ENCODE measurements at regions not wholly inside any gene's neighbourhood (a gene's known extent, or its start where the extent isn't known, plus 50 kb on each side); places are given as distances from the start of the nearest gene placed in this dataset.

DNA sequence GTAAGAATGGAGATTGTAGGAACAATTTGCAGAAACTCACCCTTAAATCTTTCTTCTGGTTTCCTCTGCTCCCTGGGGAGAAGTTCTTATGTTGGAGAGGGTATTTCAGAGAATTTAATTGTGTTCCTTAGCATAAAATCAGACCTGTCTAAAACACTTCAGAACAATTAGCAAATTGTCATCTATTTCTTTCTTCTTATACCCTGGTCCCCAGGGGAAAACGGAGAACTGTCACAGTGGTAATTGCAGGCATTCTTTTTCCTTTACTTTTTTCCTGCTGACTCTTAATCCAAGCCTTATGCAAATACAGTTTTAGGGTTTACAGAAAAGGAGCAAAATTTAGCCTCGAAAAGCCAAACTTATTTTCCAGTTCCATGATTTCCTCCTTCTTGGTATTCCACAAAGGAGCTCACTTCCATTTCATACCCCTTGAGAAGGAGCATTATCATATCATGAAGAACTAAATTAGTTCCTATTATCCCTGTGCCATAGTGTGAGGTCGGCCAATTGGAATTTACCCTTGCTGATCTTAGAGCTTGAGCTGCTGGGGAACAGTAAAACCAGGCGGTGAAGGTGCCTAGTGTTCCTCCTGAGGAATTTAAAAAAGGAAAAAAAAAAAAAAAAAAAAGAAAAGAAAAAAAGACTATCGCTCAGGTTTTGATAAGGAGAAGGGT lies 173.8 kb downstream of the IL15 start:
- H3K4me3 ChIP-seq = no peak overlapping the region
- no peaks in the 10 kb centered on the region for H3K9me3 ChIP-seq
- H3K36me3 ChIP-seq = no peaks in the 10 kb centered on the region
- H3K27ac ChIP-seq = no peak overlapping the region
- ATAC-seq = no peak
- H3K27me3 ChIP-seq = no peaks in the 10 kb centered on the region
- no peaks in the 10 kb centered on the region for H3K4me1 ChIP-seq
- intact Hi-C loops (cut with DNase I) = no loop called here
- DNase-seq = no peak
- TF ChIP-seq, protein P1, sequence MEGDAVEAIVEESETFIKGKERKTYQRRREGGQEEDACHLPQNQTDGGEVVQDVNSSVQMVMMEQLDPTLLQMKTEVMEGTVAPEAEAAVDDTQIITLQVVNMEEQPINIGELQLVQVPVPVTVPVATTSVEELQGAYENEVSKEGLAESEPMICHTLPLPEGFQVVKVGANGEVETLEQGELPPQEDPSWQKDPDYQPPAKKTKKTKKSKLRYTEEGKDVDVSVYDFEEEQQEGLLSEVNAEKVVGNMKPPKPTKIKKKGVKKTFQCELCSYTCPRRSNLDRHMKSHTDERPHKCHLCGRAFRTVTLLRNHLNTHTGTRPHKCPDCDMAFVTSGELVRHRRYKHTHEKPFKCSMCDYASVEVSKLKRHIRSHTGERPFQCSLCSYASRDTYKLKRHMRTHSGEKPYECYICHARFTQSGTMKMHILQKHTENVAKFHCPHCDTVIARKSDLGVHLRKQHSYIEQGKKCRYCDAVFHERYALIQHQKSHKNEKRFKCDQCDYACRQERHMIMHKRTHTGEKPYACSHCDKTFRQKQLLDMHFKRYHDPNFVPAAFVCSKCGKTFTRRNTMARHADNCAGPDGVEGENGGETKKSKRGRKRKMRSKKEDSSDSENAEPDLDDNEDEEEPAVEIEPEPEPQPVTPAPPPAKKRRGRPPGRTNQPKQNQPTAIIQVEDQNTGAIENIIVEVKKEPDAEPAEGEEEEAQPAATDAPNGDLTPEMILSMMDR (IDR thresholded peaks at IDR 0.05) = no peak

DNA sequence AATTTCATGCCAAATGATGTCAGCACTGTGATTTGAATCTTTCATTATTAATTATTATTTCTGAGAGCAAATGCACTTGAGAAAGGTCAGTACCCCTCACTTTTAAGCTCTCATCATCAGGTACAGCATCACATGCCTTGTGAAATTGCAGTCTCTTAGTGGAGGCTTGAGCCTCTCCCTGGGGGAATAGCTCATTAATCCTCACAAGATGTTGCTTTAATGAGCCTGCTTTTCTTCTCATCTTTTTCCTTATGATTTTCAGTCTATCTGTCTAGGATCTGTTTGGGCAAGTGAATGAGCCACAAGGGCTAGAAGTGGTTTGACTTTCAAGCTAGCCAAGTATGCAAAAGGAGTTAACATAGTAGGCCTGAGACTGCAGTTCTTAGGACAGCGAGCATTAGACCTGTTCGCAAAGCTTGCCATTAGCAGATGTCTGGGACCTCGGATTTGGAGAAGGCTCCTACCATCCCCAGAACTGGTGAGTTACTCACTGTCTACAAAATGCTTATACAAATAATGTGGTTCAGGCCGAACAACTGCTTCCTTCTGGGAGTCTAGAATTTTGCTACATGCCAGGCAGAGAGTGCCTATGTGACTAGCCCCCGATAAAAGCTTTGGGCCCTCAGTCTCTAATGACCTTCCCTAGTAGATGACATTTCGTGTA lies 174.5 kb downstream of the IL15 start:
- intact Hi-C loops (cut with DNase I) = no loop called here
- H3K36me3 ChIP-seq = no peaks in the 10 kb centered on the region
- H3K27me3 ChIP-seq = peaks cover 0 to 4% of the 10 kb centered on the region in 2 donors
- no peak for DNase-seq
- H3K4me3 ChIP-seq = no peak overlapping the region
- H3K4me1 ChIP-seq = no peaks in the 10 kb centered on the region
- H3K27ac ChIP-seq = no peak overlapping the region
- TF ChIP-seq, protein P1 (IDR thresholded peaks at IDR 0.05) = no peak
- no peak for ATAC-seq
- no peaks in the 10 kb centered on the region for H3K9me3 ChIP-seq

GRCh38 chr4:141812158-141812557 lies 175.8 kb downstream of the IL15 start:
- Histone ChIP-seq H3K9me3 (no peaks in the 10 kb centered on the region), H3K4me1 (no peaks in the 10 kb centered on the region), H3K36me3 (no peaks in the 10 kb centered on the region), H3K27ac (no peak overlapping the region), H3K4me3 (no peak overlapping the region), H3K27me3 (peaks cover 0 to 4% of the 10 kb centered on the region in 2 donors)
- DNase-seq (no peak), ATAC-seq (no peak)
- intact Hi-C loops (cut with DNase I) = no loop called here
- TF ChIP-seq, protein P1 (IDR thresholded peaks at IDR 0.05) = no peak

DNA sequence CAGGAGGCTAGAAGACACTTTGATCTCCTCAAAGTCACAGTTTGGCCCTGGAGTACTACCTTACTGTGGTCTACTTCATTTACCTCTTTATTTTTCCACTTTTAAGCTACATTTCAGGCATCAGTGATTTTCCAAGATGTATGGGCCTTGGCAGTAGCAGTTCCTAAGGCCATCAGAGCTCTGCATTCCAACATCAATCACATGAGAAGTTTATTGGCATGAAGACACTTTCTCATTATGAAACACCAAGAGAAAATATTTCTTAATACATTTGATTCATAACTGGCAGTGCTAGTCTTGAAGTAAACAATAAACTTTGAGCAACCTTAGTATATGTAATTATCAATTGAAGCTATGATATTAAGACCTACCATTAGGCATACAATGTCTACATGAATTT lies 178.1 kb downstream of the IL15 start:
- peaks cover 0 to 4% of the 10 kb centered on the region in 2 donors for H3K27me3 ChIP-seq
- no peaks in the 10 kb centered on the region for H3K36me3 ChIP-seq
- TF ChIP-seq, protein P1 (IDR thresholded peaks at IDR 0.05) = no peak
- no peak overlapping the region for H3K4me3 ChIP-seq
- intact Hi-C loops (cut with DNase I) = no loop called here
- DNase-seq (no peak), ATAC-seq (no peak)
- H3K9me3 ChIP-seq = no peaks in the 10 kb centered on the region
- H3K27ac ChIP-seq = no peak overlapping the region
- no peaks in the 10 kb centered on the region for H3K4me1 ChIP-seq

DNA sequence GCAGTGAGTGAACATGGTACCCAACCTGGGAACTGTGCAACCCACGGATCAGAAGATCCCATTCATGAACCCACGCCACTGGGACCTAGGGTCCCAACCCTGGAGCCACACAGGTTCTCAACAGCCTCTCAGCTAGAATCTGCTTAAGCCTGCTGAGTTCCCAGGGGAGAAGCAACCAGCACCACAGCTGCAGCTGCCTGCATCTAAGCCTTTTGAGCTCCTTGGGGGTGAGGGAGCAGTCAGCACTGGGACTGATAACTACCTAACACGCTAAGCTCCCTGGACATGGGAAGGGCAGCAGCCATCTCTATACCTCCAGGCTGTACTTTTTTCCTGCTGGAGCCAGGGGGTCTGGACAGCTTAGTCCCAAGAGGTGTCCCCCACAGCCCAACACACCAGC lies 179.3 kb downstream of the IL15 start:
- ATAC-seq (no peak), DNase-seq (no peak)
- H3K36me3 ChIP-seq = no peaks in the 10 kb centered on the region
- no peaks in the 10 kb centered on the region for H3K9me3 ChIP-seq
- TF ChIP-seq, protein P1 (IDR thresholded peaks at IDR 0.05) = no peak
- no peak overlapping the region for H3K27ac ChIP-seq
- H3K27me3 ChIP-seq = peaks cover 0 to 4% of the 10 kb centered on the region in 2 donors
- H3K4me1 ChIP-seq = no peaks in the 10 kb centered on the region
- intact Hi-C loops (cut with DNase I) = no loop called here
- no peak overlapping the region for H3K4me3 ChIP-seq

Measured in left lung (tissue), 4 donors.